ENCODE measurements at regions not wholly inside any gene's neighbourhood (a gene's known extent, or its start where the extent isn't known, plus 50 kb on each side); places are given as distances from the start of the nearest gene placed in this dataset.

DNA sequence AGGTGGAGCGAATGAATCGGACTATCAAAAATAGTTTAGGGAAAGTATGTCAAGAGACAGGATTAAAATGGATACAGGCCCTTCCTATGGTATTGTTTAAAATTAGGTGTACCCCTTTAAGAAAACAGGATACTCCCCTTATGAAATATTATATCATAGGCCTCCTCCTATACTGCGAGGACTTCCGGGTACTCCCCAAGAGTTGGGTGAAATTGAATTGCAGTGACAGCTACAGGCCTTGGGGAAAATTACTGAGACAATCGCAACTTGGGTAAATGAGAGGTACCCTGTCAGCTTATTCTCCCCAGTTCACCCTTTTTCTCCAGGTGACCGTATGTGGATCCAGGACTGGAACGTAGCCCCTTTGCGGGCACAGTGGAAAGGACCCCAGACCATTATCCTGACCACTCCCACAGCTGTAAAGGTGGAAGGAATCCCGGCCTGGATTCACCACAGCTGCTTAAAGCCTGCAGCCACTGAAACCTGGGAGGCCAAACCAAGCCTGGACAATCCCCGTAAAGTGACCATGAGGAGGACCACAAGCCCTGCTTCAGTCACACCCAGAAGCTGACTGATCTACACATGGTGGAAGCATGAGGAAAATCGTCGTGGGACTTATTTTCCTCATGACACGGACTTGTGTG is 1138.1 kb downstream of the ARAP2 start:
- TF ChIP-seq POLR2AphosphoS5 (IDR thresholded peaks at IDR 0.05) (no peak), POLR2A (IDR thresholded peaks at IDR 0.05) (no peak)
- TF ChIP-seq, protein P1, sequence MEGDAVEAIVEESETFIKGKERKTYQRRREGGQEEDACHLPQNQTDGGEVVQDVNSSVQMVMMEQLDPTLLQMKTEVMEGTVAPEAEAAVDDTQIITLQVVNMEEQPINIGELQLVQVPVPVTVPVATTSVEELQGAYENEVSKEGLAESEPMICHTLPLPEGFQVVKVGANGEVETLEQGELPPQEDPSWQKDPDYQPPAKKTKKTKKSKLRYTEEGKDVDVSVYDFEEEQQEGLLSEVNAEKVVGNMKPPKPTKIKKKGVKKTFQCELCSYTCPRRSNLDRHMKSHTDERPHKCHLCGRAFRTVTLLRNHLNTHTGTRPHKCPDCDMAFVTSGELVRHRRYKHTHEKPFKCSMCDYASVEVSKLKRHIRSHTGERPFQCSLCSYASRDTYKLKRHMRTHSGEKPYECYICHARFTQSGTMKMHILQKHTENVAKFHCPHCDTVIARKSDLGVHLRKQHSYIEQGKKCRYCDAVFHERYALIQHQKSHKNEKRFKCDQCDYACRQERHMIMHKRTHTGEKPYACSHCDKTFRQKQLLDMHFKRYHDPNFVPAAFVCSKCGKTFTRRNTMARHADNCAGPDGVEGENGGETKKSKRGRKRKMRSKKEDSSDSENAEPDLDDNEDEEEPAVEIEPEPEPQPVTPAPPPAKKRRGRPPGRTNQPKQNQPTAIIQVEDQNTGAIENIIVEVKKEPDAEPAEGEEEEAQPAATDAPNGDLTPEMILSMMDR (IDR thresholded peaks at IDR 0.05), result no peak
- H3K27me3 ChIP-seq (replicated peaks; ENCODE audit: insufficient read depth), result no peaks in the 10 kb centered on the region
- H3K27ac ChIP-seq, result no peak overlapping the region
- no peak for DNase-seq (ENCODE audit: low spot score)
- intact Hi-C loops (cut with DNase I), result no loop called here
- no peak overlapping the region for H3K4me3 ChIP-seq
- 95% methylated on average over 13 of the region's 13 CpGs for WGBS
- H3K4me1 ChIP-seq (replicated peaks), result no peaks in the 10 kb centered on the region
- H3K36me3 ChIP-seq, result no peaks in the 10 kb centered on the region
- no peaks in the 10 kb centered on the region for H3K9me3 ChIP-seq

DNA sequence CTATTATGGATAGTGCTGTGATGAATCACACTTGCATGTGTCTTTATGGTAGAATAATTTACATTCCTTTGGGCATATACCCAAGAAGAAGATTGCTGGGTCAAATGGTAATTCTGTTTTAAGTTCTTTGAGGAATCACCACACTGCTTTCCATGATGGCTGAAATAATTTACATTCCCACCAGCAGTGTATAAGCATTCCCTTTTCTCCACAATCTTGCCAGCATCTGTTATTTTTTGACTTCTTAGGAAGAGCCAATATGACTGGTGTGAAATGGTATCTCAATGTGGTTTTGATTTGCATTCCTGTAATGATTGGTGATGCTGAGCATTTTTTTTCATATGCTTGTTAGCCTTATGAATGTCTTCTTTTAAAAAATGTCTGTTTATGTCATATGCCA is 1120.2 kb downstream of the ARAP2 start:
- Histone ChIP-seq H3K36me3 (no peaks in the 10 kb centered on the region), H3K9me3 (no peaks in the 10 kb centered on the region), H3K27me3 (replicated peaks; ENCODE audit: insufficient read depth) (no peaks in the 10 kb centered on the region), H3K27ac (no peak overlapping the region), H3K4me3 (no peak overlapping the region), H3K4me1 (replicated peaks) (no peaks in the 10 kb centered on the region)
- DNase-seq (ENCODE audit: low spot score), result no peak
- intact Hi-C loops (cut with DNase I), result no loop called here
- no peak for TF ChIP-seq POLR2AphosphoS5 (IDR thresholded peaks at IDR 0.05)
- no peak for TF ChIP-seq POLR2A (IDR thresholded peaks at IDR 0.05)
- TF ChIP-seq, protein P1 (IDR thresholded peaks at IDR 0.05), result no peak

DNA sequence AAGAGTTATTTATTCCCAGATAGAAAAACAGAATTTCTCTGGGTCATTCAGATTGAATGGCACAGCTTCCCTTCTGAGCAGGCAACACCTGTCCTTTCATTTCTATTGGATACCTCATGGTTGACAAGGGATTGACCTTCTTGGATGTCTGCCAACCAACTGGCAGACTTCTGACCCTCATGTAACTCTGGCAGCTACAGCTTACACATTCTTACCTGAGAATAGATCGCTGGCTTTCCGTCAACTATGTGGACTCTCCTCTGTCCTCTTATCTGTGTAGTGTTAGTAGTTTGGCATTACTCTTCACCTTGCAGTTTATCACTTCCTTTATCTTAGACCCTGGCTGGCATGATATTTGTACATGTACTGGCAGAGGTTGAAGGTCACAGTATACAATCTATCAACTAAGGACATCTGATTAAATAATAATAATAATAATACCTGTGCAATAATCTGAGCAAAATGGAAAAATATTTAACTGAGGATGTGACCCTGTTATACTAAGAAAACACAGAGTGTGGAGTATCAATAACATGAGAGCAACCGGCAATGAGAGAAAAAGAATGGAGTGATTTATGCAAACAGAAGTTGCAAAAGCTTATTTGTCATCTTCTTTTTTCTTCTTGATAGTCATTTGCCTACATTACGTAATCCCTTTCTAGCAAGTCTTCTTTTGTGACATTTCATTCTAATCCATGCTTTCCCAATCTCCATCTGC is 1118.2 kb downstream of the ARAP2 start:
- Histone ChIP-seq H3K9me3 (no peaks in the 10 kb centered on the region), H3K36me3 (no peaks in the 10 kb centered on the region), H3K4me3 (no peak overlapping the region), H3K4me1 (replicated peaks) (no peaks in the 10 kb centered on the region), H3K27ac (no peak overlapping the region), H3K27me3 (replicated peaks; ENCODE audit: insufficient read depth) (no peaks in the 10 kb centered on the region)
- intact Hi-C loops (cut with DNase I), result no loop called here
- 63% methylated on average over 4 of the region's 4 CpGs for WGBS
- no peak for DNase-seq (ENCODE audit: low spot score)
- TF ChIP-seq POLR2A (IDR thresholded peaks at IDR 0.05) (no peak), POLR2AphosphoS5 (IDR thresholded peaks at IDR 0.05) (no peak)
- TF ChIP-seq, protein P1 (IDR thresholded peaks at IDR 0.05), result no peak

DNA sequence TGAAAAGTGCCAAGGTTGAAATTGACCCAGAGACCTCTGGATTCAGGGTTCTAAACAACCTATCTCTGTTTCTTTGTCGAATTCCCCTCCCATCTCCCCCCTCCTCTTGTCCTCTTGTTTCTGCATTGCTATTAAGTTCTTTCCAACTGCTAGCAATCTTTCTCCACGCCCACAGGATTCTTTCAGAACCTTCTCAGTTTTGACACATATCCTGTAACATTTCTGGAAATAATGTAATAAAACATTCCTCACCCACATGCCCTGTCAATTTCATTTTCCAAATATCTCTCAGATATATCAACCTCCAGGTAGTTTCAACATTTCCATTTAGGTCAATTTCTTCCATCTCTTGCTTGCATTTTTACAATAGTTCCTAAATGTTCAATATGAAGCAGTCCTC is 1105.9 kb downstream of the ARAP2 start:
- WGBS, result 56% methylated on average over 2 of the region's 2 CpGs

More for the DNA sequence above, 1105.9 kb downstream of the ARAP2 start:
- TF ChIP-seq, protein P1 (IDR thresholded peaks at IDR 0.05), result no peak
- no peak for TF ChIP-seq POLR2AphosphoS5 (IDR thresholded peaks at IDR 0.05)
- no peaks in the 10 kb centered on the region for H3K36me3 ChIP-seq
- DNase-seq (ENCODE audit: low spot score), result no peak
- H3K27ac ChIP-seq, result no peak overlapping the region
- intact Hi-C loops (cut with DNase I), result no loop called here
- H3K4me1 ChIP-seq (replicated peaks), result no peaks in the 10 kb centered on the region
- H3K9me3 ChIP-seq, result no peaks in the 10 kb centered on the region
- no peaks in the 10 kb centered on the region for H3K27me3 ChIP-seq (replicated peaks; ENCODE audit: insufficient read depth)
- no peak overlapping the region for H3K4me3 ChIP-seq
